Pulmonary artery endothelial cell (primary cell): ENCODE measurements at regions not wholly inside any gene's neighbourhood (a gene's known extent, or its start where the extent isn't known, plus 50 kb on each side); places are given as distances from the start of the nearest gene placed in this dataset.

Experiments
- DNase-seq: peaks from one replicate; pipeline ENCODE4 v3.0.0-alpha.2; 2011; ENCODE audit warnings: low read depth, low spot score

DNA sequence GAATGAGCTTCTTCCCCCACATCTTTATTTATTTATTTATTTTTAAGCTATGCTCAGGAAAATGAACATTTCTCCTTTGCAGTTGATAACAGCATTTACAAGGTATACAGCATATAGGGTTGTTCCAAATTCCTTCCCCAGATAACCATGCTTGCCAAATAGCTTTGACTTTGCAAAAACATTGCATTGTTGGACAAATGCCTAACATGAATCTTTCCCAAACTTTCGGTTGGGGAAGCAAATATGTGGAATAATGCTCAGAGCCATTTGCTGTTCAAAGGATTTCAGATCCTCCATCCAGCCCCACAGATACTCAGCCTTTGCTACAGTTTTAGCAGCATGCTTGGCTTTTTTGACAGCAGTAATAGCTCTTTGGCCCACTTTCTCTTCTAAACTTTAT, 127.2 kb upstream of the AGA start:
- DNase-seq: no peak

DNA sequence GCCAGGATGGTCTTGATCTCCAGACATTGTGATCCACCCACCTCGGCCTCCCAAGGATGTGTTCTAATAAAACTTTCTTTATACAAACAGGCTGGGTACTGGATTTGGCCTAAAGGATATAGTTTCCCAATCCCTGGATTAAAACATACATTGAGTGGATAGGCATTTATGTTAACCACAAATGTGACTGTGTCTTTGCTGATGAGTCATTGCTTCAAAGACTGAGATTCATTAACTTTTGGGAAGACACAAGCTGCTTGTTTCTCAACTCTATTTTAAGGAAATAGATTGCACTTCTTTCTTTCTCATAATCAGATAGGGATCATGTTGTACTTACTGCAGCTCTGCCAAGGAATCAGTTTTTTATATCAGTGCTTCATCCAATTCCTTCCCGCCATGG, 131.3 kb upstream of the AGA start:
- no peak for DNase-seq

DNA sequence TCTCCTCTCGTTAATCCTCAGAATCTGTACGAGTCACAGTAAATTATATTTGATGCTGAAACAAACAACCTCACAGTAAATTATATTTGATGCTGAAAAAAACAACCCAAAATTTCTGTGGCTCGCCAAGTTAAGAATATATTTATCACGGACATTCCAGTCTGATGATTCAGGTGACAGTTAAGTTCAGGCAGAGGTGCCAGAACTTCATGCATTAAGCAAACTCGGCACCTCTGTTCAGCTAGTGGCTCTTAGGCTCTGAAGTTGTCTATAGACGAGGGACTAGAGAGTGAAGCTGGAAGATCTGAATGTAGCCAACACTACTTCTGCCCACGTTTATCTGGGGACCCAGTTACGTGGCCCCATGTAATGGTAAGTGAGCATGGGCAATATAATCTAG, 132.2 kb upstream of the AGA start:
- no peak for DNase-seq

DNA sequence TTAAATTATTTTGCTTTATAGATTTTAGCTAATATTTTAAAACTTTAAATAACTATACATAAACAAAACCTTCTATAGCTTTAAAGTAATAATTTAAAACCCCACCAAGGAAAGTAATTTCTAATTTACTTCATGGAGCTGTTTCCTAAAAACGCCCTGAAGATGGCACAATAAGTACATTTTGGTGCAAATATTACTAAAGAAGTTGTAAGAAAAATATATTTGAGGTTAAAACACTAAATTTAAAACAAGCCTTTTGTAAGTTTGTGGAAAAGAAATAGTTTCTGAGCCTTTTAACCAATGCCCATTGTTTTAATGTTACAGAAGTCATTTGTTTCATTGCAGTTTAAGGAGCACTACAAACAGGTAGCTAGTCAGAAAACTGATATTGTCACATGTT, 137.4 kb upstream of the AGA start:
- no peak for DNase-seq

DNA sequence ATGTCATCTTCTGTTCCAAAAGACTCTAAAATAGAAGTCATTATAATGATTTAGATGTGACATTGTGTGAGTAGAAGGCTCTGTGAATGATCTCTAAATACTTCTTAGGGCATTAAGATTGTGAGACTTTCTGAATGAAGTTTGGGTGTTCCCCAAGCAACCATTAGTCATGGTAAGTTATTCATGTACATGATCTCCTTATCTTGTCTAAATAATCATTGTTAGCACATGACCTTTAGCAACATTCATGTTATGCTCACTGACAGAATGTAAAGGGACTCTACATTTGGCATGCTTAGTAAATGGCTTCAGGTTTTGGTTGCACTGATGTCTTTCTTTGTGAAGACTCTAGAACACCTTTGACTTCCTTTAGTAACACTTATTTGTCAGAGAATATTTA, 140.8 kb upstream of the AGA start:
- no peak for DNase-seq

DNA sequence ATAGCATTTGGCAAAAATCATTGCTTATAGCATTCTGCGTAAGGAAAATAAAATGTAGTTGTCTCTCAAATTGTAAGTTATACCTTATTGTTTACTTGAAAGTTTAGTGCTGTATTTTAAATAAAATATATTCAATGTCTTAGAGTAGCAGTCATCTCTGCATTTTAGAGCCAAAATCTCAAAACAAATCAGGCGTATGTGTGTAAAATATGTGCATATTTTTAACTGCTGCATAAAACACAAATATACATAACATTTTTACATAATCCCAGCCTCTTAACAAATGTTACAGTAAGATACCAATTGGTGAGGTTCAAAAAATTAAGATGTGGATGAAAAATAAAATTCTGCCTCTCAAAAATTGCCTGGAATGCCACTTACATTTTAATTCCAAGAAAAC, 145.8 kb upstream of the AGA start:
- DNase-seq: no peak

DNA sequence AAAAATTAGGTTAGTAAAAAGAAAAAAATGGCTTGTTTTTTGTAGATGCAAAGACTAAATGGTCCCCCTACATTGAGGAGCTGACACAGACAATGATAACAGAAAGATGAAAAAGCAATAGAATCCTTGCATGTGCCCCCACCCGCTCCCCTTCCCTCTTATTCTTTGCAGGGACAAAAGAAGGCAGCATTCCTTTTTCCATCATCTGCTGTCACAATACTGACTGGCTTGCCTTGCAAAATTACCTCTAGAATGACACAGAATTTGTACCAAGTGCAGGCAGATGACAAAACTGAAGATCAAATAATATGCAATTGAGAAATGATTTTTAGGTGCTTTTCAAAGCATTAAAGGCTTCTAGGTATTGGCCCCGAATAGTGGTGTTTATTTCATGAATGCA, 153.1 kb upstream of the AGA start:
- DNase-seq: no peak

DNA sequence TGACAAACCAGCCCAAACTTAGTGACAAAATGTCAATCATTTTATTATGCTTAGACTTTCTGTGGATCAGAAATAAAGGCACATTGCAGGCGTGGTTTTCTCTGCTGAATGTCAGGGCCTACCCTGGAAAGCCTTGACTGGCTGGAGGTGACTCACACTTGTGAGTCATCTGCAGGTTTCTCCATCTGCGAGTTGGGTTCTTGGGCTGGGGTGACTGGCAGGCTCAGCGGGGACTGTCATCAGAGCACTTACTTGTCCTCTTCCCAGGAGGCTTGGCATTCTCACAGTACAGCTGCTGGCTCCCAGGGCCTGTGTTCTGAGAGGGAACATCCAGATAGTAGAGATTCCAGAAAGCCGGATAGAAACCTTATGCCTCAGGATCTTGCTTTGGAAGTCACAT, 153.8 kb upstream of the AGA start:
- no peak for DNase-seq

DNA sequence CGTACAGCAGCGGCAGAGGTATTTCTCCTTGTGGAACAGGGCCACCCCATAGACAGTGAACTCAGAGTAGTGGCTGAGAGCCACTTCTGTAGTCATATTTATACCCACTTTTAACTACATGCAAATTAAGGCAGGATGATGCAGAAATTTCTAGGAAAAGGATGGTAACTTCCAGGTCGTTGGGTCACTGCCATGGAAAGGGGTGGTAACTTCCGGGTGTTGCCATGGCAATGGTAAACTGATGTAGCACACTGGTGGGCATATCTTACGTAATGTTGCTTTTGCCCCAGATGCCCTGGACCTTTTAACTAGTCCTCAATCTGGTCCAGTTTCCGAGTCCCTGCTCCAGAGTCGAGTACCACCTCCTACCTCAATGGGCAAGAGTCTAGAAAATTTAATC, 154.8 kb upstream of the AGA start:
- DNase-seq: no peak

DNA sequence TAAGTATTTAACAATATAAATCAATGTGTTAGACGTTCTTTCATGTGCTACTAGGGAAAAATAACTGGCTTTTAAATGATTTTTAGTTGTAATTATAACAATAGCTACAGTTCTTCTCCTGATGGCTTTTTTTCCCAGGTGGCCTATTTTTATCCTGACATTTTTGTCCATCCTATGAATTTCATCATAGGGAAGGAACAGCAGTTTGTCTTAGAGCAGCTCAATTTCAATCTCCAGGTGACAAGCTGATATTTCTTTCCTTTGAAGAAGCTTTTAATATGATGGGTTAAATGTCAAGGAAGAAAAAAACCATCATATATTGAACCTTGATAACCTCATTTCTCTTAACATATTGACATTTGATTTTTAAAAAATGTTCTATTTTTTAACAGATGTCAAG, 163.0 kb upstream of the AGA start:
- DNase-seq: no peak

DNA sequence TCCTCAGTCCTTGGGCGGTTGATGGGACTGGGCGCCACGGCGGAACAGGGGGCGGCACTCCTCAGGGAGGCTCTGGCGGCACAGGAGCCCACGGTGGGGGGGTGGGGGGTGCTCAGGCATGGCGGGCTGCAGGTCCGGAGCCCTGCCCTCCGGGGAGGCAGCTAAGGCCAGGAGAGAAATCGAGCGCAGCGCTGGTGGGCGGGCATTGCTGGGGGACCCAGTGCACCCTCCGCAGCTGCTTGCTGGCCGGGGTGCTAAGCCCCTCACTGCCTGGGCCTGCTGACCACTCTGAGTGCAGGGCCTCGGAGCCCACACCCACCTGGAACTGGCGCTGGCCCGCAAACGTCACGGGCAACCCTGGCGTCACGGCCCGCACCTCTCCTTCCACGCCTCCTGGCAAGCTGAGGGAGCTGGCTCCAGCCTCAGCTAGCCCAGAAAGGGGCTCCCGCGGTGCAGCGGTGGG, 164.9 kb upstream of the AGA start:
- no peak for DNase-seq

DNA sequence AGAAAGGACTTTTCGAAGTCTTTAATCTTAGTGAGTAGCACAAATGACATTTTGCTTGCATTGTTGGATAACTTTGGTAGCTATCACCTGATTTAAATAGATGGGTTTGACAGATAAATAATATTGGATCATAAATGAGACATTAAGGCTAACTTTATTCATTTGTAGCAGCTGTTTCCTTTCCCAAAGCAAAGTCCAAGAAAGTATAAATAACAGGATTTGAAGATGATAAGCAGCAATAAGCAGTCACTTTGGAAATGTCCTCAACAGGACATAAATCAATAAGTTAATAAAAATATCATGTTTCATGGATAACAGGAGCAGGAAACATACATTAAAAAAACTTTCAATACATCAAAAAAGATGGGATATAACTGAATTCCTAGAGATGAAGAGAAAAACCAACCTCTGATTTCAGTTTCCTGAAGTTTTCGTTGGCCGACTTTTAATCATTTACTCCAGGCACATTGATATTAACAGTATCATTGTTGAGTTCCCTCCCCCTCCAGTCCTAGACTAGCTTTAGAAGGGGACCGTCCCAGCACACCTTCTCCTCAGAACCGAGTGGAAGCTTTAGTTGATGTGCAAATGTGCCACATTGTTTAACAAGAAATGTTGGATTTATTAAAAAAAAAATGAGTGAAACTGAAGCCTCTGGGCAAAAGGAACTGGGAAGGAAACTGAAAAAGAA, 169.9 kb upstream of the AGA start:
- no peak for DNase-seq

DNA sequence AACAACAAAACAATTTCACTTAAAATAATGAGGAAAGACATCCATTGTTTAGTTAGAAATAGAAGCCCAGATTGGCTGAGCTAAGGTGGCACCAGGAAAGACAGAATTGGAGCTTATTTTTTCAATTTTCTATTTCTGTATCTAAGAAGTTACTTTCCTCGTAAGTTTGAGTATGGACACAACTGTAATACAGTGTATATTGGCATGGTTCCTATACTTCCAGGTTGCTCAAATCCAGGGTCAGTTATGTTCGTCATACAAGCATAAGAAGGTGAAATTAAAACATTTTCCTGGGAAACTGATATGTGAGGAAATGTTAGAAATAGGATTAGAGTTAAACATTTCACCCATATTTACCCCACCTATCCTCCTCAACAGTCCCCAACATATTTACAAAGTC, 170.4 kb upstream of the AGA start:
- no peak for DNase-seq

DNA sequence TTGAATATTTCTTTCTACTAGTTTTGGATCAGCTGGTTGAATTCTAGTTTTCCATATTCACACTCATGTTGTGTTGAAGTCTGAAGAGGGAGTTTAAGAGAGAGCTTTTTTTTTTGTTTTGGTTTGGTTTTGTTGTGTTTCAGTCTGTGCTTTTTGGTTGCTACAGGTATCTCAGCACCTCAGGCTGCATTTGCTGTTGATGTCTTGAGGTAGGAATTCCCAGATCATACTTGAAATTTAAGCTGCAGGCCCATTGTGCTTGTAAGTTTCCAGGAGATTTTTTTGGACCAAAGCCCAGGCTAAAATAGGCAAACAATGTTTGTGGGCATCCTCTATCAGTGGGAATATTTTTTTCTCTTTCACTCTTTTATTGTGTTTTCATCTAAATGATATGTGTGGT, 190.2 kb upstream of the AGA start:
- no peak for DNase-seq

DNA sequence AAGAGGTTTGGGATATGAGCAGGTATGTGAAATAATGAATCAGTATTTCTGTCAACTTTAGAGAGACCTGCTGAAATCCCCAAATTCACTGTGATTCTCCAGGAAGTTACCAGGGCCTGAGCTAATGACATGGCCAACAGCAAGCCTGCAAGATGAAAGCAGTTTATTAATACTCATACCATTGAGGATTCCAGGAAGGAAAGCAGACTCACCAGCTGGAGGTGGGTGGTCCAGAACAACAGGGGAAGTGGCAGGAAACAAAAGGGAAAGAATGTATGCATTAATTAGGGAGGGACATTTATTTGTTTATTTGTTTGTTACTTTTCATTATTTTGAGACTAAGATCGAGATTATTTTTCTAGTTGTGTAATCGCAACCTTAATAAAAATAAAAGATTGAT, 196.6 kb upstream of the AGA start:
- no peak for DNase-seq

DNA sequence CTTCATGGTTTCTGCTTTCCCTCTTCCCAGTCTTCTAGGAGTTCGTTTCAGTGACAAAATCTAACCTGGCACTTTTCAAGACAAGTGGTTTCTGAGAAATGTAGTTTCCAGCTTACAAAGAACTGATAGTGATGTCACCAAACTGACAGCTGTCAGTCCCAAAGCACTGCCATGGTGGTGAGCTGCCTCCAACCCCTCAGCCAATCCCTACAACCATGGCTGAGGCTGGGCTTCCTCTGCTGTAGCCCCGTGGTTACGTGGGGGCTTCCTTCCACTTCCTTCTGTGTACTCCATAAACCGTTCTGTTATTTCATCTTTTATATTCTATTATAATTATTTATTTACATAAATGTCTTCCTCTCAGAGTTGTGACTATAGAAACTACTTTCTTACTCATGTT, 198.6 kb upstream of the AGA start:
- DNase-seq: no peak

DNA sequence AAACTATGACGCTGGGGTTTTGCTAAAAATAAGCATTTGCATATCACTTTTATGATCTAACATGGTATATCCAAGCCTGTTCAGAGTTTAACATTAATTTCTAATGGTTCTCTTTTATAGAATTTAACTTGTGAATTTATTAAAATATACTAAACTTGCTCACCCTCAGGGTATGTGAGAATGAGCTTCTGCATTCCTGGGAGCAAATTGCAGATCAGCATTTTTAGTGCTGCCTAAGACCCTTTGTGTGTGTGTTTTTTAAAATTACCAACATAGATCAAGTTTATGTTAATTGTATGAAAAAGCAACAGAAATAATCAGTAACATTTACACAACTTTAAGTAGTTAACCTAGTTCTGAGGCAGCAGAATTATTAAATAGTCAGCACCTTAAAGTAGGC, 218.0 kb upstream of the AGA start:
- DNase-seq: no peak

DNA sequence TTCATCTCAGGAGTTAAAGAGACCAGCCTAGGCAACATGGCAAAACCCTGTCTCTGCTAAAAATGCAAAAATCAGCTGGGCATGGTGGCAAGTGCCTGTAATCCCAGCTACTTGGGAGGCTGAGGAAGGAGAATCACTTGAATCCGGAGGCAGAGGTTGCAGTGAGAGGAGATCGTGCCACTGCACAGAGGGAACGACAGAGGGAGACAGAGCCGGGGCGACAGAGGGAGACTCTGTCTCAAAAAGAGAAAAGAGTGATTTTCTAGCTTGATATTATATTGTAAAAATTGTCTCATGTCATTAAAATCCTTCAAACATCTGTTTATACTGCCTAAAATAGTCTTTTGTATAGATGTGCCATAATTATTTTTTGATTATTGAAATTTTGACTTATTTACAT, 225.4 kb upstream of the AGA start:
- no peak for DNase-seq

DNA sequence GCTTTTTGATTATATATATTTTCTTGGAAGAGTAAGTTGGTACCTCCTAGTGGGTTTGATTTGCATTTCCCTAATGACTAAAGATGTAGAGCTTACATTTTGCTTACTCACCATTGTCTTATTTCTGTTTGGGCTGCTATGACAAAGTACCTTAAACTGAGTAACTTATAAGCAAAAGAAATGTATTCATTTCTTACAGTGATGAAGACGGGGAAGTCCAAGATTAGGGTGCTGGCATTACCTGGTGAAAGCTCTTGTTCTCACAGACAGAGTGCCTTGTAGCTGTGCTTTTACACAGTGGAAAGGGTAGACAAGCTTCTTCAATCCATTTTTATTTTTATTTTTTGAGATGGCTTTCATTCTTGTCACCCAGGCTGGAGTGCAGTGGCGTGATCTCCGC, 229.2 kb upstream of the AGA start:
- no peak for DNase-seq

DNA sequence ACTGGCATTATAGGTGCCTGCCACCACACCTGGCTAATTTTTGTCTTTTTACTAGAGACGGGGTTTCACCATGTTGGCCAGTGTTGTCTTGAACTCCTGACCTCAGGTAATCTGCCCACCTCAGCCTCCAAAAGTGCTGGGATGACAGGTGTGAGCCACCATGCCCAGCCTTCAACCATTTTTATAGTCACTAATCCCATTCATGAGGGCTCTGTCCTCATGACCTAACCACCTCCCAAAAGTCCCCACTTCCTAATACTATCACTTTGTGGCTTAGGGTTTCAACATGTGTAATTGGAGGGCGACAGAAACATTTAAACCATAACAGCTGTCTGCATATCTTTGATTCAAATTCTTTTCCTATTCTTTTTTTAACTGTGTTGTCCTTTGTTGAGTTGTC, 229.6 kb upstream of the AGA start:
- no peak for DNase-seq

DNA sequence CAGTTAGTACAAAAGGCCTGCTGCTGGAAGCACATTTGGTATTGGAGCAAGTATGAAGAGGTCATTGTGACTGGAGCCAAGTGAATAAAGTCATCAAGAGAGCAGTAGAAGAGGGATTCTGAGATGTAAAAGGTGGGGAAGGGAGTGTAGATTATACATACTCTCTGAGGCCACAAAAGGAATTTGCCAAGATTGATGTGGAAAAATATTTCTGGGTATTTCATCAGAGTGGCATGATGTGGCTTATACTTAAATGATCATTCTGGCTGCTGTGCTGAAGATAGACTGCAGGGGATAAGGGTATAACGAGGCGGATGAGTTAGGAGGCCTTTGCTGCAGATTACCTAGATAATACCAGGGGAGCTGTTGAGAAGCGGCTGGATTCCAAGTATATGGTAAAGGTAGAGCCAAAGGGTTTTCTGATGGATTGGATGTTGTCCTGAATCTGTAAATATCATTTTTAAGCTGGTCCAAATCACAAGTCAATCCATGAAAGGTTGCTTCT, 231.8 kb upstream of the AGA start:
- no peak for DNase-seq

DNA sequence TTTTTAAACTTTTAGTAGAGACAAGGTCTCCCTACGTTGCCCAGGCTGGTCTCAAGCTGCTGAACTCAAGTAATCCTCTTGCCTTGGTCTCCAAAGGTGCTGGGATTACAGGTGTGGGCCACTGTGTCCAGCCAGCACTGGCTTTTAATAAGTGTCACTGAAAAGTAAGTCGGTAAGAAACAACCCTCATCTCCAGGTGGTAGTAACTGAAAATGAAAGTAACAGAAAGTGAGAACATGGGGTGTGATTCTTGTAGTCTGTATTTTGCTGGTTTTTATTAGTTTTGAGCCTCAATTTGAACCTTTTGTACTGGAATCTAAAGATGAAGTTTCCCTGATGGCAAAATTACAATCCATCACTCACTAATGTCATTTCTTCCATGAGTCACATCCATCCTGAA, 238.1 kb upstream of the AGA start:
- no peak for DNase-seq

DNA sequence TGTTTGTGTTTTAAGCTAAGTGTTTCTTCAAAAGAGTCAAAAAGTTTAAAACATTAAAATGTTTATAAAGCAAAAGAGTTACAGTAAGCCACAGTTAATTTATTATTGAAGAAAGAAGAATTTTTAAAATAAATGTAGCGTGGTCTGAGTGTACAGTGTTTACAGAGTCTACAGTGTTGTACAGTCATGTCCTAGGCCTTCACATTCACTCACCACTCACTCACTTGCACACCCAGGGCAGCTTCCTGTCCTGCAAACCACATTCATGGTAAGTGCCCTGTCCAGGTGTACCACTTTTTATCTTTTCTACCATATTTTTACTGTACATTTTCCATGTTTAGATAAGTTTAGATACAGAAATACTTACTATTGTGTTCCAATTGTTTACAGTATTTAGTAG, 239.7 kb upstream of the AGA start:
- DNase-seq: no peak

DNA sequence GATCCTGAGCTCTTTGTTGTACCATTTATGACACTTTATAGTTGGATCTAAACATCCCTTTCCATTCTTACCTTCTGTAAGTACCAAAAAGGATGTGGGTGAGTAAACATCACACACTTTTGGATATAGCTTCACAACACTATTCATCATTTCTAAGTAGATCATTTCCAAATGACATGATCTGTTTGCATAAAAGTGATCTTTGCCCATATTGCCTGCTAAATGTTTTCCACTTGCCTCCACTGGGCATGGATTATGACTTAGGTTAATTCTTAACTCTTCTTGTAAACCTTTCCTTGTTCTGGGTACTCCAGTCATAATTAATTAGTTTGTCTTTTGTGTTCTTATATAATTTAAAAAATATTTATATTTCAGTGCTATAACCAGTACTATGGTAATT, 244.9 kb upstream of the AGA start:
- no peak for DNase-seq
